Mammary epithelial cell (primary cell): ENCODE measurements at regions not wholly inside any gene's neighbourhood (a gene's known extent, or its start where the extent isn't known, plus 50 kb on each side); places are given as distances from the start of the nearest gene placed in this dataset.

ENCODE experiments used
- EZH2 ChIP-seq: IDR thresholded peaks from 2 replicates; pipeline ENCODE4 v1.6.1; 2012; ENCODE audit warnings: low read length, inconsistent platforms, borderline replicate concordance
- TF ChIP-seq, protein P1 (sequence below), 2 donors: IDR thresholded peaks in 1 of 2; conservative IDR thresholded peaks in 1 of 2; 2 replicates each; pipeline ENCODE4 v1.5.1; 2011 to 2012; ENCODE audit warnings: inconsistent platforms in 2 of 2, low read length in 2 of 2, mild to moderate bottlenecking in 2 of 2, control low read depth in 1 of 2, low read depth in 1 of 2; ENCODE audit not compliant: insufficient read depth in 1 of 2; ENCODE audit errors: extremely low read depth in 1 of 2

DNA sequence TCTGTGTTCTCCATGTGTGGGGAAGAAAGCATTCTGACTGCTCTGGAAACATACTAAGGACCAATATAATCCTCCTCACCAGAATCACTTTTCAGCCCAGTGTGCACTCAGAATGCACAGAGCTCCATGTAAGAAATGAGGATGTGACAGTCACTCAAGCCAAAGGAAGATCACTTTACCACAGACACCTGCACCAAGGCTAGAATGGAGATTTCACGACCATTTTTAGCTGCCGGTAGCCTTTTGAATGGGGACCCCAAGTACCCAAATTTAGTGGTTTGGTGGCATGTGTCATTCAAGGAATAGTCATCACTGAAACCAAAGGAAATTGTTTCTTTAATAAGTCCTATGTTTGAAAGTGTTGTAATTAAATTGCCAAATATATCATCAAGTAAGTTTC is 613.2 kb upstream of the ACVR2A start:
- TF ChIP-seq, protein P1, sequence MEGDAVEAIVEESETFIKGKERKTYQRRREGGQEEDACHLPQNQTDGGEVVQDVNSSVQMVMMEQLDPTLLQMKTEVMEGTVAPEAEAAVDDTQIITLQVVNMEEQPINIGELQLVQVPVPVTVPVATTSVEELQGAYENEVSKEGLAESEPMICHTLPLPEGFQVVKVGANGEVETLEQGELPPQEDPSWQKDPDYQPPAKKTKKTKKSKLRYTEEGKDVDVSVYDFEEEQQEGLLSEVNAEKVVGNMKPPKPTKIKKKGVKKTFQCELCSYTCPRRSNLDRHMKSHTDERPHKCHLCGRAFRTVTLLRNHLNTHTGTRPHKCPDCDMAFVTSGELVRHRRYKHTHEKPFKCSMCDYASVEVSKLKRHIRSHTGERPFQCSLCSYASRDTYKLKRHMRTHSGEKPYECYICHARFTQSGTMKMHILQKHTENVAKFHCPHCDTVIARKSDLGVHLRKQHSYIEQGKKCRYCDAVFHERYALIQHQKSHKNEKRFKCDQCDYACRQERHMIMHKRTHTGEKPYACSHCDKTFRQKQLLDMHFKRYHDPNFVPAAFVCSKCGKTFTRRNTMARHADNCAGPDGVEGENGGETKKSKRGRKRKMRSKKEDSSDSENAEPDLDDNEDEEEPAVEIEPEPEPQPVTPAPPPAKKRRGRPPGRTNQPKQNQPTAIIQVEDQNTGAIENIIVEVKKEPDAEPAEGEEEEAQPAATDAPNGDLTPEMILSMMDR (conservative IDR thresholded peaks at IDR 0.05 in 1 of 2, IDR thresholded peaks at IDR 0.05 in 1 of 2; ENCODE audit: extremely low read depth in 1 of 2, insufficient read depth in 1 of 2, low read depth in 1 of 2, low read length in 2 of 2): no peak
- no peak for TF ChIP-seq EZH2
